NK-92 treated with Interleukin-12 subunit alpha and Interleukin-12 subunit beta, amount 100 ng/mL, for 24 hours (cell line): ENCODE measurements at regions not wholly inside any gene's neighbourhood (a gene's known extent, or its start where the extent isn't known, plus 50 kb on each side); places are given as distances from the start of the nearest gene placed in this dataset.

Experiments
- DNase-seq: peaks from one replicate; lab custom pipeline; 2025; lab: John Stamatoyannopoulos, UW

- no peak for DNase-seq
Measured at GRCh38 chr3:30069056-30069455, 537.3 kb upstream of the TGFBR2 start.

DNA sequence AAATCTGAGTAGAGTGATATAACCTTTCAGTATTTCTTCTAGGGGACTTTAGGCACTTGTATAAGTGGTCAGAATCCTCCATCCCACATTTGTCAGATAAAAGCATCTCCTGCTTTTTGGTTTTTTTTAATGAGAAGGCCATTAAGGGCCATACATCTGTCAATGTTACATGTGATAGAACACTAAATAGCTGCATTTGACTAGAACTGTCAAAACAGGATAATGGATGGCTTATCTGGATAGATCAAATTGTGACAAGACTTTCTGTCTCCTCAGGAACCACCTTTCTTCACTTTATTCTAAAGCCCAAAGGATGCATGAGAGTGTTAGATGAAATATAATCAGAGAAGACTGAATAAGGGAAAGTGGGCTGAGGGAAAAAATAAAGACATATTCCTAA lies 533.4 kb upstream of the TGFBR2 start:
- no peak for DNase-seq

DNA sequence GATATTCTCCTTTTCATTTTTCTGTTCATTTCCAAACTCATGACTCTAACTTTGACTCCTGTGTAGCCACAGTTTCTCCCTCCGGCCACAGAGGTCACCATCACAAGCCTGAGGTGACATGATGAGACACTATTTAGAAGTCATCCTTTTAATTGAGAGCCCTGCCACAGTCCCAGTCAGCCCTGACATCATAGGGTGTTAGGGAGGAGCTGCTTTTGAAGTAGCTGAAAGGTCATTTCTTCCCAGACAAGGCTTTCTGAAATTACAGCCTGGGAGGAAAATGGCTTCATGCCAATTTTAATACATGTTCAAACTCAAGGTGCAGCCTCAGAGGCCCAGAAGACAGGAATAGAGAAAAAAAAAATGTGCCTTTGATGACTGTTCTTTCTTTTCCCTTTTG lies 532.8 kb upstream of the TGFBR2 start:
- DNase-seq: no peak

DNA sequence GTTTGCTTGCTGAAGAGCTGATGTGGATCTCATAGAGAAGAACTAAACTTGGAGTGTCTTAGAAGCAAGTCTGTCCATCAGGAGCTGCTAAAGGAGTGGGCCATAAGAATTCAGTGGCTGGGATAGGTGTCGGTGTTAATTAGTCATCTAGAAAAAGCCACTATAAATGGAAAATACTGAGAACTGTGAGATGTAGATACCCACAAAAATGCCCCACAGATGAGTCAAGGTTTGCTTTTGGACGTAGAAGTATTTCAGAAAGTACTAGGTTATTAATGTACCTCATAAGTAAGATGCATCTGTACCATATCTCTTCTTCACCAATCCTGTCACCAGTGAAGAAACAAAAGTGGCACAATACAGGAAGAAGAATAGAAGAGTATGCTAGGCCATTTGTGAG lies 530.9 kb upstream of the TGFBR2 start:
- no peak for DNase-seq

DNA sequence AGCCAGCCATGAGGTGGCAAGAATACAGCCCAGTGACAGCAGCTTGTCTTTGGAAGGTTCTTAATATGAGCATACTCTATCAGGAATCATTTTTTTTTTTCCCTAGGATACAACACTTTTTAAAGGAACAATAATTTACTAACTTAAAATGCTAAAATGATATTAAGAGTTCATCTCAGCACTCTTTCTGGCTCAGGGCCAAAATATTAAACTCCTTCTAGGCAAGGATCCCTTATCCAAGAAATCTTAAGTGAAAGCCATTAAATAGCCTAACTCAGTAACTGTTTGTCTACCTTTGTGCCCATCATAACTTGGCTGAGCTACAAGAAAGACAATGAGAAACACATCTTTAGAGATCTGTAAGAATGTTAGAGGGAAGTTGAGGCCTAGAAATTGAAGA lies 529.5 kb upstream of the TGFBR2 start:
- no peak for DNase-seq

GRCh38 chr3:30077746-30078145 lies 528.7 kb upstream of the TGFBR2 start:
- no peak for DNase-seq

DNA sequence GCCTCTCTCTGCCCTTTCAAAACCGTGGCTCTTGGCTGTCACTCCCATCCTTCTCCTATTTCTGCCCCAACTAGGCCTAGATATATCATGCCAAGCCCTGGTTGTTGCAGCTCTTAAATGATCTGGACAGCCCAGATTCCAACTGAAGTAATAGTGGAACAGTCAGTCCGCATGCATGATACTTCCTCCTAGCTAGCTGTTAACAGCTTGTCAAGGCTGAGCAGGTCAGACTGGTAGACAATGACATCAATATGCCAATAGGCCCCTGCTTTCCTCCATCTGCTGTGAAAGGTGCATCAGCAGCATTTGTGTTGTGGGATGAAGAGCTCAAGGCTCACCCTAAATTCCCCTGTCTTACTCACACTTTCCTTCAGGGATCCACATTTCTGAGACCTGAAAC lies 527.7 kb upstream of the TGFBR2 start:
- DNase-seq: no peak

DNA sequence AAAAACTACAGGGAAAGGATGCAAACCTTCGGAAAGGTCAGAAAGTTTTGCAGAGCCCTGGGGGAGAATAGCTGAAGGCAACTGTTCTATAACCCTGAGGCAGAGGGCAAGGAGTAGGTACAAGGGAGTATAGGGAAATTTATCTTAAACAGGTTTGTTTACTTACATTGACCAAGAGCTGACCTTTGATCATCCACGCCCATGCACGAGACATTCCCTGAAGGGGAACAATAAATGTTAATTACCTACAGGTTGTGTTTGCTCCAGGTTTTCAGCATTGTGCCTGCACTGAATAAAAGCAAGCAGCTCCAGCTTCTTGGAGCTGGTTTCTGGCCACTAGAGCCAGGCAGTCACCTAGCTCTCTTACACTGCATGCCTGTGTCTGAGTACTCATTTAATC lies 524.5 kb upstream of the TGFBR2 start:
- no peak for DNase-seq

GRCh38 chr3:30082652-30083051 lies 523.7 kb upstream of the TGFBR2 start:
- DNase-seq: no peak

- DNase-seq: no peak
Measured at GRCh38 chr3:30083315-30083714, 523.1 kb upstream of the TGFBR2 start.

- DNase-seq: no peak
Measured at GRCh38 chr3:30084316-30084715, 522.1 kb upstream of the TGFBR2 start.

- no peak for DNase-seq
Measured at GRCh38 chr3:30084971-30085403, 521.4 kb upstream of the TGFBR2 start.

DNA sequence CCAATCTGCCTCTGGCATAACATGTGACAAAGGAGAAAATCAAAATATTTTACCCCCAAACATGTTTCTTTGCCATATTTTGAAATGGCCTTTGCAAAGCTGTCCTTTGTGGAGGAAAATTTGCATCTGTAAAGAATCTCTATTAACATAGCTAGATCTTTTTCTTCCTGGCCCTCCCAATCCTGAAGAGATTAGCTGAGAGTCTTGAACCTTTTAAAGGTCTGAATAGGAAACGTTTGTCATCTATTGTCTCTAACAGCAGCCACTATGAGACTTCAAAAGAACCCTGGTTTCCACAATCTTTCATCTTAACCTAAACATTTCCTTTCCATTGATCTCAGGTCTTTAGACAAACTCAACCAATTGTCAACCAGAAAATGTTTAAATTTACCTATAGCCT lies 520.9 kb upstream of the TGFBR2 start:
- no peak for DNase-seq

DNA sequence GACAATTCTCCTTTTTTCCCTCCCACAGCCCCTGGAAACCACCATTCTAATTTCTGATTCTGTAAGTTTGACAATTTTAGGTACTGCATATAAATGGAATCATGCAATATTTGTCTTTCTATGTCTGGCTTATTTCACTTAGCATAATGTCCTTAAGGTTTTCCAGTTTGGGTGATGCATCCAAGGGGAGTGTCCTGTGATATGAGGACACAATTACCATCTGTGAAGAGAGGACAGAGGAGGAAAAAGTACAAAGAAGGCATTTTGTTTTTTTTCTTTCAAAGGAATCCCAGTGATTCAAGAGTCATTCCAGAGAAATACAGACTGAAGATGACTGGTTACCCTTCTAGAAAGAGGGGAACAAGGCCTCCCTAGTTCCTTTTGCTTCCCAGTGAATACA lies 514.7 kb upstream of the TGFBR2 start:
- no peak for DNase-seq

DNA sequence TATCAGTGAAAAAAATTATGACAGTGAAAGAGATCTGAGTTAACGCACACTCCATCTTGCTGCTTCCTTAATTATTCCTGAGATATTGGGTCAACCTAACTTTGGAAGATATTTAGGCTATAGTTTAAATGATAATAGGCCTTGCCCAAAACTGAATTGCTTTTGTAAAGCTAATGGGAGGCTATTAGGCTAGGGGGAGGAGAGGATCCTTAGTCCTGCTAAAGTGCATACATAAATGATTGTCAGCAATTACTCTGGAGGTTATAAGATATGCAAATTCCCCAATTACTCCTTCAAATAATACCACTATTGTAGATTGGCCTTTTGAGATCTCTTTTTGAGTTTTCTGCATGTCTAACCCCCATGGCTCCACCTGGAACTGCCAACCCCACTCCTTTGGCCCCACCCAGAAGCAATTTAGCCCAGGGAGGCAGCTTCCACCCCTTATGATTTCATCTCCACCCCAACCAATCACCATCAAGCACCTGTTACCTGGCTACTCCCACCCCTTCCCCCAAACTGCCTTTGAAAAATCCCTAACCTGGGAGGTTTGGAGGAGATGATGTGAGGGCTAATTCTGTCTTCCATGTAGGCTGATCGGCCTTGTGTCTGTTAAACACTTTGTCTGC lies 509.3 kb upstream of the TGFBR2 start:
- no peak for DNase-seq

GRCh38 chr3:30098243-30098642 lies 508.2 kb upstream of the TGFBR2 start:
- DNase-seq: no peak

DNA sequence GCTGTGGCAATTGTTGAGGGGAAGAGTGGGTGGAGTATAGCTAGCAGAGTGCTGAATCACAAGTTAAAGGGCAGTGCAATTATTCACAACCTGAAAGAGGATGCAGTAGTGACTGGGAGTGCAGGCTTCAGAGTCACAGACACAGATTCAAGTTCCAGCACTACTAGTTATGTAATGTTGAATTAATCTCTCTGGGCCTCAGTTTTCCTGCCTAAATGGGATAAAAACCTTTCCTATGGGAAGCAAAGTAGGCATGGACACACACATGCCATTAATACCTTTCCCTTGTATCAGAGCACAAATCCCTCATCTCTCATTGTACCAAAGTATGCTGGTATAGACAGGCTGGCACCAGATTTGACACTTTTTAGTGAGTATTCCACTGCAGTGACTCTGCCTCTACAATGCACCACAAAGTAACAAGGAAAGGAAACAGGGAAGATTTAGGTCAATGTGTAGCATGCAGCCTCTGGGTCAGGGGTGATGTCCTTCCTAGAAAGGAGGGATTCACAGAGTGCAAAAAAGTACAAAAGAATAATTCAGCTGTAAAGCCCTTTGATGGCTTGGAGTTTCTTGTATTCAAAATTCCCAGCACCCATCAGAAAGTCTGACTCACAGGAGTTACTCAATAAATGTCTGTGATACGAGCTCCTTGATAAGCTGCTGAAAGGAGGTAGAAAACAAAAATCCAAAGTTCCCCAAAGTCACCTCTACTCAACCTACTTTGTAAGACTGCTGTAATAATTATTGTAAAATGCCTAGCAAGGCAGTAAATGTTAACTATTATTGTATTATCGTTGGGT lies 507.5 kb upstream of the TGFBR2 start:
- no peak for DNase-seq

- DNase-seq: no peak
Measured at GRCh38 chr3:30102356-30102755, 504.0 kb upstream of the TGFBR2 start.

DNA sequence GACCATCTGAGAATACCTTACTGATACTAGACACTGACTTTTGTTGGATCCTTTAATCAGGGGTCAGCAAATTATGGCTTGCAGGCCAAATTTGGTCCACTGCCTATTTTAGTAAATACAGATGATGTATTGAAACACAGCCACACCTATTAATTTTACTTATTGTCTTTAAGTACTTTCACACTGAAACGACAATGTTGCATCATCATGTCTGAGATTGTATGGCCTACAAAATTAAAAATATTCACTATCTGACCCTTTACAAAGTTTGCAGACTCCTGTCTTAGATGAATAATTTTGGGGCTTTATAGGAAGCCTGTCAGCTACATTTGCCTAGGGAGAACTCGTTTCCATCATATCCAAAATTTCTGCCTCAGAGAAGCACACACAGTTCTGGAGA lies 503.2 kb upstream of the TGFBR2 start:
- DNase-seq: no peak

GRCh38 chr3:30107531-30107930 lies 498.9 kb upstream of the TGFBR2 start:
- DNase-seq: no peak

DNA sequence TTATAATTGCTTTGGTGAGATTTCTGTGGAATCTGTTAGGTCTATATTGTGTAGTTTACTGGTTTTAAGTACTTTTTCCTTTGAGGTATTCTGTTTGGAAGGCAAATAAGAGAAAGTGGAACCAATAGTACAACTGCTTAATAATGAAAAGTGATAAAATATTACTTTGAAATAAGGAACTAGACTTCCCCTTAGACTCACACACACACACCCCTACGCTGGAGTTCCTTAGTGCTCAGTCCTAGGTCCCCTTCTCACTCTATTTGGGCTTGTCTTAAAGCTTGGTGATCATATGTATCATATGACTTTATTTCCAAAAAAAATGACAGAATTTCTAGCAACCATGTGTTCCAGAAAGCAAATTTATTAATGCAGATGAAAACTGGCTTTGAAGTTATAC lies 494.0 kb upstream of the TGFBR2 start:
- no peak for DNase-seq

DNA sequence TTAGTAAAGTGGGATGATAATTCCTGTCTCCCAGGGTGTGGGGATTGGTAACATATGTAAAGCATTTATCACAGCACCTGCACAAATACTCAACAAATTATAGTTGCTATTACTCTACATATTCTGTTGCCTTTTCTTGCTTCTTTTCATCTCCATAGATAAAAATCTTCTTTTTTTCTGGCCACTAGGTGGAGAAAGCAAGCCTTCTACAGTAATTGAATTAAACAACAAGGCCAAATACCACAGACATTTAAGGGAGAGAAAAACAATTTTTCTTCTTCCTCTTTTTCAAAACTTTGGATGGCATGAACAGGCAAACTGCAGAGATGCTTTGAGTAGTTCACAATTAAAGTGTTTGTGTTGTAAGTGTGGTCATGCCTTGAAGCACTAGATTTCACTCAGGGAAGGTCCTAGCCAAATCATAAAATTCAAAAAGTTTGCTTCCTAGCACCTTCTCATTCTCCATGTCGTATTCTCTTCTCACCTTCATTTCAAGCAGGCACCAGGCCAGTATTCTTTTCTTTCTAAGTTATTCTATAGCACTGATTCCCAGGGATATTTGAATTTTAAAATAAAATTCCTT lies 493.4 kb upstream of the TGFBR2 start:
- DNase-seq: no peak

GRCh38 chr3:30113906-30114305 lies 492.5 kb upstream of the TGFBR2 start:
- no peak for DNase-seq

DNA sequence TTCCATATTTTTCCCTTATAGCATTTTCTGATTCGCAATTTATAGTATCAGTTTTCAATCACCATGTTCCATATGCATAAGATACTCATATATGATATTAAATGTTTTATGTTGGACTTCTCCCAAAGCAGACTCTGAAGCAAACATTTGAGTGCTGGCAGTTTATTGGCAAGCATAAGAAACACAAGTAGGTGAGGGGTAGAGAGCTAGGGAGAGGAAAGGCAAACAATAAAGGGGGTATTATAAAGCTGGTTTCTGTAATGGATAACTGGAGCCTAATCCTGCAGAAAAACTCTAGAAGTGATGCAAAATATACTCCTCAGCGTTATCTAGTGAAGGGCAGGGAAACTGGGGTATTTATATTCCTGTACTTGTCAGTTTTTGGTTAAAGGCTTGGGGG lies 491.5 kb upstream of the TGFBR2 start:
- DNase-seq: no peak
